ENCODE measurements at regions not wholly inside any gene's neighbourhood (a gene's known extent, or its start where the extent isn't known, plus 50 kb on each side); places are given as distances from the start of the nearest gene placed in this dataset.

GRCh38 chr21:41594268-41594667, 86.3 kb upstream of the TMPRSS2 start:
- no peaks in the 10 kb centered on the region for H3K27me3 ChIP-seq (replicated peaks; ENCODE audit: insufficient read depth)
- H3K9me3 ChIP-seq: no peaks in the 10 kb centered on the region
- no peak overlapping the region for H3K27ac ChIP-seq
- intact Hi-C loops (cut with DNase I): no loop called here
- no peaks in the 10 kb centered on the region for H3K36me3 ChIP-seq
- H3K4me1 ChIP-seq (replicated peaks): peaks cover 6% of the 10 kb centered on the region
- WGBS: 57% methylated on average over 5 of the region's 5 CpGs
- H3K4me3 ChIP-seq: no peak overlapping the region
- no peak for DNase-seq (ENCODE audit: low spot score)
- TF ChIP-seq POLR2A (IDR thresholded peaks at IDR 0.05) (no peak), CTCF (IDR thresholded peaks at IDR 0.05) (no peak), POLR2AphosphoS5 (IDR thresholded peaks at IDR 0.05) (no peak)

DNA sequence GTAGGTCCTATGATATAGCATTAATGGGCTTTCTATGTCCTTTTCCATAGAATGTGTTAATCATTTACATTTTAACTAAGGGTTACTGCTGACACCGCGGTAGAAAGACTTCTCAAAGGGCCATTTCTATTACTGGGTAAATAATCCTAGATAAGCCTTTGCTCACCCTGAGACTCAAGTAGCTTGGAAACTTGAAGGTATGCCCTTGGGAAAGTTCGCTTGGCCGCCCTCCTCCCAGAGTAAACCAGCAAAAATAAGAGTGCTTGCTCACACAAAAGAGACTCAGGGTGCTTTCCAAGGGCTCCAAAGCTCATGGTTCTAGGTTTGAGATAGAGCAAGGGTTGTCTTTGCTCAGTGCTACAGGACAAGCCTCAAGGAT, 85.8 kb upstream of the TMPRSS2 start:
- DNase-seq (ENCODE audit: low spot score): no peak
- no peaks in the 10 kb centered on the region for H3K36me3 ChIP-seq
- H3K4me1 ChIP-seq (replicated peaks): peaks cover 6% of the 10 kb centered on the region
- no peaks in the 10 kb centered on the region for H3K27me3 ChIP-seq (replicated peaks; ENCODE audit: insufficient read depth)
- no peak overlapping the region for H3K4me3 ChIP-seq
- no peaks in the 10 kb centered on the region for H3K9me3 ChIP-seq
- 62% methylated on average over 4 of the region's 4 CpGs for WGBS
- intact Hi-C loops (cut with DNase I): no loop called here
- no peak overlapping the region for H3K27ac ChIP-seq
- TF ChIP-seq CTCF (IDR thresholded peaks at IDR 0.05): no peak
- no peak for TF ChIP-seq POLR2AphosphoS5 (IDR thresholded peaks at IDR 0.05)
- no peak for TF ChIP-seq POLR2A (IDR thresholded peaks at IDR 0.05)

DNA sequence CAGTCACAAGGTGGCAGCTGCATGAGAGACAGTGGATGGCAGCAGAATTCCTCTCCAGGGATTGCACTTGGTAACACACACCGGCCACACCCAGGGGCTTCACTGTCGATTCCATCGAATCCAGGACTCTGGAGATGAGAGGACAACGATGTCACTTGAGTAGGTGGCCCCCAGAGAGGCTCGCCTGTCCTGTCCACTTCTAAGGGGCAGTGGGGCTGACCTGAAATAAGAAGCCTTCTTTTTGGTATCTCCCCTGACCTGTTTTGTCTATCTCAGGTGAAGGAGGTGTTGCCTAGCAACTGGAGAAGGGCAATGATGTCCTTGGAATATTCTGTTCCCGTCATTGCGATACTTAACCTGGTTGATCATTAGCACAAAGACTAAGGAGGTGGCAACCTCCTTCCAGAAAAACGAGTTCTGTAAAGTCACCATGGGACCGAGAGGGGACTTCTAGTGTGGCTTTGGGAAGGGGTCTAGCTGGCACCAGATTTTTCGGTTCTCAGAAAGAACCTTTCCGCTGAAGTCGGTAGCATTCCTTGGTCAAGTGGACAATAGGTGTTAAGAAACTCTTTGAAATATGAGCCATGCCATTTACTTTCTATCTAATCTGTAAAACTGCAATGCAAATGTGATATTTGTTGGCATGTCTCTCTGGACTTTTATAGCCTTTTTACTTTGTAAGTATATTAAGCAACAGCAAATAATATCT, 85.2 kb upstream of the TMPRSS2 start:
- no peak overlapping the region for H3K4me3 ChIP-seq
- H3K36me3 ChIP-seq: no peaks in the 10 kb centered on the region
- WGBS: 61% methylated on average over 12 of the region's 12 CpGs
- no peak overlapping the region for H3K27ac ChIP-seq
- no peaks in the 10 kb centered on the region for H3K27me3 ChIP-seq (replicated peaks; ENCODE audit: insufficient read depth)
- no peak for DNase-seq (ENCODE audit: low spot score)
- H3K9me3 ChIP-seq: no peaks in the 10 kb centered on the region
- H3K4me1 ChIP-seq (replicated peaks): peaks cover 6% of the 10 kb centered on the region
- intact Hi-C loops (cut with DNase I): no loop called here
- no peak for TF ChIP-seq POLR2AphosphoS5 (IDR thresholded peaks at IDR 0.05)
- TF ChIP-seq POLR2A (IDR thresholded peaks at IDR 0.05): no peak
- no peak for TF ChIP-seq CTCF (IDR thresholded peaks at IDR 0.05)

DNA sequence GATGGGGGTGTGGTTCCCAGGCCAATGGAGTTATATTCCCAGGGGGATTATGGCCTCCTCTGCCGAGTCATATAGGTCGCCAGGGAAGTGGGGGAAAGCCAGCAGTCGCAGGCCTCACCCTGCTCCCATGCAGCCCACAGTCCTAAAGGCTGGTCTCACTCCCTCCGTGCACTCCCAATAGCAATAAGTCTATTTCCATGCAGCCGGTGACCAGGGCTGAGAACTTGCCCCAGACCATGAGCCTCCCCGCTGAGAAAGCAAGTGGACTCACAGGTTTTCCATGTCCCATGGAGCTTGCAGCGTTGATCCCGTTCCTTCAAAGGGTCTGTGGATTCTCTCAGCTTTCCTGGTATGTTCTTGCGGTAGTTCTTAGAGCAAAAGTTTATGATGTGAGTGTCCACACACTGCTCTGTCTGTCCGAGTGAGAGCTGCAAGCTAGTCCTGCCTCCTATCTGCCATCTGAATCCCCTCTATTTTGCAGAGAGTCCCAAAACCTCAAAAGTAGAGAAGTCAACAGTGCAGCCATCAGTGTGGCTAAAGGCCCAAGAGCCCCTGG, 81.7 kb upstream of the TMPRSS2 start:
- Histone ChIP-seq H3K4me1 (replicated peaks) (peaks cover 6% of the 10 kb centered on the region), H3K27ac (no peak overlapping the region), H3K36me3 (no peaks in the 10 kb centered on the region), H3K9me3 (no peaks in the 10 kb centered on the region), H3K4me3 (no peak overlapping the region), H3K27me3 (replicated peaks; ENCODE audit: insufficient read depth) (no peaks in the 10 kb centered on the region)
- no peak for DNase-seq (ENCODE audit: low spot score)
- WGBS: 96% methylated on average over 10 of the region's 10 CpGs
- intact Hi-C loops (cut with DNase I): no loop called here
- TF ChIP-seq CTCF (IDR thresholded peaks at IDR 0.05): no peak
- no peak for TF ChIP-seq POLR2A (IDR thresholded peaks at IDR 0.05)
- TF ChIP-seq POLR2AphosphoS5 (IDR thresholded peaks at IDR 0.05): no peak

DNA sequence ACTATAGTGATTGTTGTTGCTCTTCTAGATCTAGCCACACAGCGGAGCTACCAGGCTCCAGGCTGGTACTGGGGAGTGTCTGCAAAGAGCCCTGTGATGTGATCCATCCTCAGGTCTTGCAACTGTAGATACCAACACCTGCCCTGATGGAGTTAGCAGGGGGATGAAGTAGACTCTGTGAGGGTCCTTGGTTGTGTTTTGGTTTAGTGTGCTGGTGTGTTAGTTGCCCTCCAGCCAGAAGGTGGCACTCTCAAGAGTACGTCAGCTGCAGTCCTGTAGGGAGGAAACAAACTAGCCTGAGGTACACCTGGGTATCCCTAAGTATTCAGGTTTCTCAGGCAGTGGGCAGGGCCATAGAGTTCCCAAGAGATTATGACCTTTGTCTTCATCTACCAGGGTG, 81.2 kb upstream of the TMPRSS2 start:
- H3K27ac ChIP-seq: no peak overlapping the region
- WGBS: 88% methylated on average over 2 of the region's 2 CpGs
- intact Hi-C loops (cut with DNase I): no loop called here
- no peak for DNase-seq (ENCODE audit: low spot score)
- peaks cover 6% of the 10 kb centered on the region for H3K4me1 ChIP-seq (replicated peaks)
- H3K36me3 ChIP-seq: no peaks in the 10 kb centered on the region
- no peak for TF ChIP-seq CTCF (IDR thresholded peaks at IDR 0.05)
- TF ChIP-seq POLR2AphosphoS5 (IDR thresholded peaks at IDR 0.05): no peak
- TF ChIP-seq POLR2A (IDR thresholded peaks at IDR 0.05): no peak
- H3K4me3 ChIP-seq: no peak overlapping the region
- H3K27me3 ChIP-seq (replicated peaks; ENCODE audit: insufficient read depth): no peaks in the 10 kb centered on the region
- no peaks in the 10 kb centered on the region for H3K9me3 ChIP-seq
